SIG-M5 treated with dmso at 0.1 percent for 504 hours (cell line): ENCODE measurements at regions not wholly inside any gene's neighbourhood (a gene's known extent, or its start where the extent isn't known, plus 50 kb on each side); places are given as distances from the start of the nearest gene placed in this dataset.

Experiments
- DNase-seq: peaks from one replicate; lab custom pipeline; 2025; ENCODE audit not compliant: unreplicated experiment; lab: John Stamatoyannopoulos, UW

GRCh38 chr5:65068410-65068809 lies 299.7 kb downstream of the CWC27 start:
- DNase-seq, result no peak

GRCh38 chr5:65070026-65070425 lies 301.3 kb downstream of the CWC27 start:
- DNase-seq, result no peak

- DNase-seq, result no peak
These were observed 304.1 kb downstream of the CWC27 start for GRCh38 chr5:65072850-65073249.

GRCh38 chr5:65073250-65073661 lies 304.5 kb downstream of the CWC27 start:
- no peak for DNase-seq

- no peak for DNase-seq
These were observed 307.0 kb downstream of the CWC27 start for GRCh38 chr5:65075623-65076250.

- DNase-seq, result peak; percentile 78
These were observed 307.6 kb downstream of the CWC27 start for GRCh38 chr5:65076251-65076869.

GRCh38 chr5:65077653-65078052 lies 308.9 kb downstream of the CWC27 start:
- DNase-seq, result no peak

GRCh38 chr5:65078331-65078730 lies 309.6 kb downstream of the CWC27 start:
- no peak for DNase-seq

- no peak for DNase-seq
These were observed 312.3 kb downstream of the CWC27 start for GRCh38 chr5:65081071-65081470.

- DNase-seq, result peak; percentile 57
These were observed 316.2 kb downstream of the CWC27 start for GRCh38 chr5:65084795-65085515.

- DNase-seq, result no peak
These were observed 316.8 kb downstream of the CWC27 start for GRCh38 chr5:65085516-65085850.

- no peak for DNase-seq
These were observed 317.6 kb downstream of the CWC27 start for GRCh38 chr5:65086234-65086890.

GRCh38 chr5:65087154-65087553 lies 318.4 kb downstream of the CWC27 start:
- DNase-seq, result no peak

GRCh38 chr5:65094279-65094678 lies 325.5 kb downstream of the CWC27 start:
- no peak for DNase-seq

- DNase-seq, result no peak
These were observed 329.7 kb downstream of the CWC27 start for GRCh38 chr5:65098393-65098792.
